Activated naive CD8-positive, alpha-beta T cell treated with anti-CD3 and anti-CD28 coated beads, Interleukin-2, amount 50 U/mL, for 24 hours (primary cell): ENCODE measurements at regions not wholly inside any gene's neighbourhood (a gene's known extent, or its start where the extent isn't known, plus 50 kb on each side); places are given as distances from the start of the nearest gene placed in this dataset.

Experiments used
- ATAC-seq: fragments of 150-1000 bp; cut with Tn5 transposase; one replicate; pipeline ENCODE4 v1.10.0; 2021
- DNase-seq: peaks from one replicate; pipeline ENCODE4 v3.0.0; 2021
- H3K27ac Mint-ChIP-seq: one replicate; pipeline ENCODE4 v1.8.0; 2021; ENCODE audit warnings: mild to moderate bottlenecking, mixed read lengths
- H3K27me3 Mint-ChIP-seq: one replicate; pipeline ENCODE4 v1.8.0; 2021; ENCODE audit warnings: mixed read lengths
- H3K36me3 Mint-ChIP-seq: one replicate; pipeline ENCODE4 v1.8.0; 2021; ENCODE audit warnings: low read depth, mixed read lengths
- H3K4me1 Mint-ChIP-seq: one replicate; pipeline ENCODE4 v1.8.0; 2021; ENCODE audit warnings: mixed read lengths
- H3K4me3 Mint-ChIP-seq: one replicate; pipeline ENCODE4 v1.8.0; 2021; ENCODE audit warnings: mild to moderate bottlenecking, moderate library complexity, mixed read lengths
- H3K9me3 Mint-ChIP-seq: one replicate; pipeline ENCODE4 v1.8.0; 2021; ENCODE audit warnings: mixed read lengths

- Mint-ChIP-seq H3K4me3 (no peak overlapping the region), H3K4me1 (no peaks in the 10 kb centered on the region), H3K9me3 (no peaks in the 10 kb centered on the region), H3K27me3 (peaks cover 3% of the 10 kb centered on the region), H3K27ac (no peak overlapping the region), H3K36me3 (no peaks in the 10 kb centered on the region)
- no peak for DNase-seq
- no peak for ATAC-seq
Measured at GRCh38 chr15:93321881-93322282, 232.9 kb upstream of the RGMA start.

DNA sequence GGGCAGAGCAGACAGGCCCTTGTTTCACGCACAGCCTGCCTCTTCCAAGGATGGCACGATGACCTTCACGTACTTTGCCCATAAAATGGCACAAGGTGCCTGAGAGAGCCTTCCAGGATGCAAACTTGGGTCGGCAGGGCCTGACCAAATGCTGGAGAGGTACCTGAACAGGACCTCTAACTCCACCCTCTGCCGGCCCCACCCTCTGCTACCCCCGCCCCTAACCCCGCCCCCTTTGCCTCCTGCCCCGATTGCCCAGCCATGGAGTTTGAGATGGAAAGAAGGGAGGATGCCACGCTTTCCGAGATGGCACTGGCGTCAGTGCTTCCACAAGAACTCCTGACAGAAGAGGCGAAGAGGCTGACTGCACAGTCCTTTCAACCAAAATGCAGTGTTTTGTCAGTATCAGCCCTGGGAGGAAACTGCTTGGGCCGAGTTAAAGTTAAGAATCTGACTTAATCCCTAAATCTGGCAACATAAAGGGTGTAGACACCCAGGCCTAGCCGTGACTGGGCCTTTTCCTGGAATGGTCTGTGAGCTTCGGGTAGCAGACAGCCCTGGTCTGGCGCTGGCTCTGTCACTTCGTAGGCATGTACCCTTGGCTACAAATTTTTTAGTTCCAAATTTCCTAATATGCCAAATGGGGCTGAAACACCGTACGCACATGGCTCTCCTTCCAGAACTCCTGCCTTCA lies 230.3 kb upstream of the RGMA start:
- no peak overlapping the region for H3K4me3 Mint-ChIP-seq

DNA sequence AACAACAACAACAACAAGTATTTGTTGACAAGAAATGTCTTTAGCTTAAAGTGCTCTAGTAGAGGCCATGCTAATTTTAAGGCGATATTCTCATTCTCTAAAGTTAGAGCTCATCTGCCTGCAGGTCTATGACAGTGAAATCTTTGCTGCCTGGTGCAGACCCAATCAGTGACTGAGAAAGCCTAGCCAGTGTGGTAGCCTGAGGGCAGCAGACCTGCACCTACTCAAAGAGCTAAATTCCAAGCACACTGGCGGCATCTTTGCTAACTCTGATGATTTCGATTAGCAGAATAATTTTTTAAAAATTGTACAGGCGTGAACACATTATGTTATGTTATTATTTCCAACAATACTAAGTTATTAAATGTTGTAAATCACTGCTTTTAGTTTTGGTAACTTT lies 228.8 kb upstream of the RGMA start:
- H3K27me3 Mint-ChIP-seq = peaks cover 6% of the 10 kb centered on the region
- H3K36me3 Mint-ChIP-seq = no peaks in the 10 kb centered on the region
- H3K9me3 Mint-ChIP-seq = no peaks in the 10 kb centered on the region
- ATAC-seq (no peak), DNase-seq (no peak)
- H3K27ac Mint-ChIP-seq = no peak overlapping the region
- no peak overlapping the region for H3K4me3 Mint-ChIP-seq
- H3K4me1 Mint-ChIP-seq = no peaks in the 10 kb centered on the region

More for the DNA sequence above, 230.3 kb upstream of the RGMA start:
- no peaks in the 10 kb centered on the region for H3K4me1 Mint-ChIP-seq
- H3K9me3 Mint-ChIP-seq = no peaks in the 10 kb centered on the region
- no peak overlapping the region for H3K27ac Mint-ChIP-seq
- no peak for DNase-seq
- no peak for ATAC-seq
- H3K27me3 Mint-ChIP-seq = peaks cover 3% of the 10 kb centered on the region
- H3K36me3 Mint-ChIP-seq = no peaks in the 10 kb centered on the region

DNA sequence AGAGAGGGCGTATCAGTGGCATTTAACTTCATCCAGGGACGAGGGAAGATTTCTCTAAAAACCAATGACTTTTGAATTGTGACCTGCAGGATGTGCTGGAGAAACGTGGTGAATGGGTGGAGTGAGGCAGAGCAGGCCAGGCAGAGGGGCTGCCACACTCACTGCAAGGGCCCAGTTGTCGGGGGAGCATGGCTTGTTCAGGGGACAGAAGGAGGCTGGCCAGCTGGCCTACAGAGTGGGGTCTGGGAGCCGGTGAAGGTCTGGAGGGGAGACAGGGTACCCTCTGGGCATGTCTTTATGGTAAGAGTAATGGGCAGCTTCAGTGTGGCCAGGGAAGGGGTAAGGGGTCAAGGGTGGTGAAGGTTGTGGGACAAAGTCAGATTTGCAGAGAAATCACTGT lies 225.2 kb upstream of the RGMA start:
- Mint-ChIP-seq H3K9me3 (no peaks in the 10 kb centered on the region), H3K4me1 (no peaks in the 10 kb centered on the region), H3K27ac (no peak overlapping the region), H3K4me3 (no peak overlapping the region), H3K36me3 (no peaks in the 10 kb centered on the region), H3K27me3 (peaks cover 6% of the 10 kb centered on the region)
- DNase-seq (no peak), ATAC-seq (no peak)

- Mint-ChIP-seq H3K4me3 (no peak overlapping the region), H3K27me3 (peaks cover 6% of the 10 kb centered on the region), H3K4me1 (no peaks in the 10 kb centered on the region), H3K9me3 (no peaks in the 10 kb centered on the region), H3K36me3 (no peaks in the 10 kb centered on the region), H3K27ac (no peak overlapping the region)
- ATAC-seq (no peak), DNase-seq (no peak)
Measured at GRCh38 chr15:93312891-93313486, 224.0 kb upstream of the RGMA start.

GRCh38 chr15:93311620-93312019 lies 222.6 kb upstream of the RGMA start:
- no peak for ATAC-seq
- H3K4me1 Mint-ChIP-seq = no peaks in the 10 kb centered on the region
- DNase-seq = no peak
- H3K9me3 Mint-ChIP-seq = no peaks in the 10 kb centered on the region
- H3K36me3 Mint-ChIP-seq = no peaks in the 10 kb centered on the region
- H3K27ac Mint-ChIP-seq = no peak overlapping the region
- no peak overlapping the region for H3K4me3 Mint-ChIP-seq
- H3K27me3 Mint-ChIP-seq = peaks cover 4% of the 10 kb centered on the region

- H3K27ac Mint-ChIP-seq = no peak overlapping the region
- DNase-seq = no peak
- H3K36me3 Mint-ChIP-seq = no peaks in the 10 kb centered on the region
- no peak for ATAC-seq
- H3K9me3 Mint-ChIP-seq = no peaks in the 10 kb centered on the region
- no peak overlapping the region for H3K4me3 Mint-ChIP-seq
- no peaks in the 10 kb centered on the region for H3K27me3 Mint-ChIP-seq
- no peaks in the 10 kb centered on the region for H3K4me1 Mint-ChIP-seq
Measured at GRCh38 chr15:93308026-93308690, 219.1 kb upstream of the RGMA start.

DNA sequence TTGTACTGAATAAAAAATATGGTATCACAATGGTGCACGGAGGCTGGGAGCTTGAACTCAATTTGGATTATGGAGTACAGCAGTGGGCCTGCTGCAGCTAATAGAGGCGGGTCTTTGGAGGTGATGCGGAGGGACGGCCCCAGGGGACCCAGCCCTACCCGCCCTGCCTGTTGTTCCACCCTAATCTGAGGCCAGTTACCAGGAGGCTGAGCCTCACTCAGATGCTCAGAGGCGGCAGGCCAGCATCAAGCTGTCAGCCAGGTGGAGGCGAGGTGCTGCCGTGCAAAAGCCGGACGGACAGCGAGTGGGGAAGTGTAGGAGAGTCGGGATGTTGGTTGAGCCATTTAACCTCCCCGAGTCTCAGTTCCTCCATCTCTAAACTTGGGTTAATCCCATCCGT lies 218.5 kb upstream of the RGMA start:
- no peak for ATAC-seq
- H3K9me3 Mint-ChIP-seq = no peaks in the 10 kb centered on the region
- no peak overlapping the region for H3K27ac Mint-ChIP-seq
- H3K36me3 Mint-ChIP-seq = no peaks in the 10 kb centered on the region
- no peak for DNase-seq
- H3K27me3 Mint-ChIP-seq = no peaks in the 10 kb centered on the region
- no peak overlapping the region for H3K4me3 Mint-ChIP-seq
- H3K4me1 Mint-ChIP-seq = no peaks in the 10 kb centered on the region

DNA sequence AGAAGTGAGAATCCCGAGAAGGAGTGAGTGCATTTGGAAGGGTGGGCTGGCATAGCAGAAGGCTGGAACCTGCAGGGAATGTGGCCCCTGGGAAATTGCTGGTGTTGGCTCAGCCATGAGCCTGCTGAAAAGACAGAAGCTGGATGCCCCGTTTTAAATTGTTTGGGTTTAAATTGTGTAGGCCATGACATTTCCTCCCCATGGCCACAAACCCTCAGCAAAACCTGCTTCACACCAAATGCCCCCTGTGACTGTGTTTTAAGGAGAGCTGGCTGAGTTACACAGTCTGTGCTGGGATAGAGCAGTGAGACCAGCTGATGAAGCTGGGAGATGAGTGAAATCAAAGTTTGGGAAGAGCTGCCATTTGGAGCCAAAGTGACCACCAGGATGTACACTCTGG lies 216.3 kb upstream of the RGMA start:
- H3K36me3 Mint-ChIP-seq = no peaks in the 10 kb centered on the region
- no peaks in the 10 kb centered on the region for H3K4me1 Mint-ChIP-seq
- ATAC-seq (no peak), DNase-seq (no peak)
- no peak overlapping the region for H3K4me3 Mint-ChIP-seq
- H3K27me3 Mint-ChIP-seq = no peaks in the 10 kb centered on the region
- no peaks in the 10 kb centered on the region for H3K9me3 Mint-ChIP-seq
- no peak overlapping the region for H3K27ac Mint-ChIP-seq

DNA sequence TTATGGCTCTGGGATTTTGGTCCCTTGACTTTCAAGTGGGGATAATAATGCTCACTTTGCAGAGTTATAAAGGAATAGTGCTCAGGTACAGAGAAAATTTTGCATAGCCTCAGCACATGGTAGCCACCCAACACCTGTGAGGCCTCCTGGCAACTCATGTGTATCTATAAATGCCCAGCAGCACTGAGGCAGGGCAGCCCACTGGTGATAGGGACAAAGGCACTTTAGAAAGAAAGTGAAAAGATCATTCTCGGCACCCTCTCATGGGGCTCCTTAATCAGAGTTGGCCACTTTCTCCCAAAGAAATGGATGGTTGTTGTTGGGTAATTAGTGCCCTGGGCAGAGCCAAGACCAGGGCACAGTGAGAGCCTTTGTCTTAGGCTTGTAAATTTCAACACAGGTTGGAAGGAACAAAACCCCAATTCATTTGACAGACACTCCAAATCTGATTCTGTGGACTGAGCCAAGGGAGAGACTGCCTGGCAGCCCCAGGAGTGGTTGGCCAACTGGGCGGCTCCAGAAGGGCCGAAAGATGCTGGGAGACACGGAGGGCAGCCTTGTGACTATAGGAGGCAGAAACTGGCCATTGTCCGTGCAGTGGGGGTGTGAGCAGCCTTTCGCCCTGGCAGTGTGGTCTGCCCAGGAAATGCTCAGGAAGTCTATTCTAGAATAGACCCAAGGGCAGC lies 213.2 kb upstream of the RGMA start:
- Mint-ChIP-seq H3K4me3 (no peak overlapping the region), H3K36me3 (no peaks in the 10 kb centered on the region), H3K27me3 (peaks cover 3% of the 10 kb centered on the region), H3K27ac (no peak overlapping the region), H3K4me1 (no peaks in the 10 kb centered on the region), H3K9me3 (no peaks in the 10 kb centered on the region)
- no peak for ATAC-seq
- no peak for DNase-seq

- Mint-ChIP-seq H3K4me3 (no peak overlapping the region), H3K9me3 (no peaks in the 10 kb centered on the region), H3K27ac (no peak overlapping the region), H3K27me3 (peaks cover 3% of the 10 kb centered on the region), H3K36me3 (no peaks in the 10 kb centered on the region), H3K4me1 (no peaks in the 10 kb centered on the region)
- no peak for DNase-seq
- ATAC-seq = no peak
Measured at GRCh38 chr15:93300796-93301195, 211.8 kb upstream of the RGMA start.

DNA sequence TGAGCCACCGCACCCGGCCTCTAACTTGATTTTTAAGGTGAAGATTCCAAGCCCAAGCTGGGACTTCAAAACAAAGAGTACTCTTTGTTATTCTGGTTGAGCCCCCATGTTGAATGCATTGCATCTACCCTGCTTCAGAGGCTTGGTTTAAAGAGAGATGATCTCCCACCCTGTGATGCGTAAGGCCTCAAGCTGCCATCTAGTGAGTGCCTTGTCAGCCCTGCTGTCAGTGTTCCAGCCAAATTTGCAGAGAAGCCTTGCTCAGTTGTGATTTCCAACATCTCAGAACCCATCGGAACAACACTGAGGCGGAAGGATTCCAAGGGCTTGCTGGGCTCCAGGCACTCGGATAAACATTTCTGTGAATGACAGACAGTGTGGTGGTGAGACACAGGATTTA lies 210.7 kb upstream of the RGMA start:
- Mint-ChIP-seq H3K36me3 (no peaks in the 10 kb centered on the region), H3K27me3 (peaks cover 3% of the 10 kb centered on the region), H3K27ac (no peak overlapping the region), H3K4me3 (no peak overlapping the region), H3K4me1 (no peaks in the 10 kb centered on the region), H3K9me3 (no peaks in the 10 kb centered on the region)
- DNase-seq (no peak), ATAC-seq (no peak)

DNA sequence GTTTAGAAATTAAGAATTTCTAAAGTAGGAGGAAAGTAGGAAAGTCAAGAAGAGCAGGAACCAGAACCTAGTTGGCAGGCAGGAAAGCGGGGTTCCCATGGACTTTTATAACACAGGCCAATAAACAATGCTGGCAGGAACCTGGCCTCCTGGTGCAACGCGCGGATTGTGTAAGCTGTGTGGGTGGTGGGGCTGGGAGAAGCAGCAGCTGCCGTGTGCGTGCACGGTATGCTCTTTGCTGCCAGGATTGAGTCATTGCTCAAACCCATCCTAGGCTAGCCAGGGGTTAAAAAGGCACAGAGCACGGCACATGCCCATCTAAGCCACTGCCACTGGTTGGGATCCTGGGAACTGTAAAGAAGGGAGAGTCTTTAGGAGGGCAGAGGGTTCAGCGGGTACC lies 209.9 kb upstream of the RGMA start:
- no peak for ATAC-seq
- Mint-ChIP-seq H3K4me3 (no peak overlapping the region), H3K4me1 (no peaks in the 10 kb centered on the region), H3K36me3 (no peaks in the 10 kb centered on the region), H3K27me3 (peaks cover 3% of the 10 kb centered on the region), H3K27ac (no peak overlapping the region), H3K9me3 (no peaks in the 10 kb centered on the region)
- DNase-seq = no peak

DNA sequence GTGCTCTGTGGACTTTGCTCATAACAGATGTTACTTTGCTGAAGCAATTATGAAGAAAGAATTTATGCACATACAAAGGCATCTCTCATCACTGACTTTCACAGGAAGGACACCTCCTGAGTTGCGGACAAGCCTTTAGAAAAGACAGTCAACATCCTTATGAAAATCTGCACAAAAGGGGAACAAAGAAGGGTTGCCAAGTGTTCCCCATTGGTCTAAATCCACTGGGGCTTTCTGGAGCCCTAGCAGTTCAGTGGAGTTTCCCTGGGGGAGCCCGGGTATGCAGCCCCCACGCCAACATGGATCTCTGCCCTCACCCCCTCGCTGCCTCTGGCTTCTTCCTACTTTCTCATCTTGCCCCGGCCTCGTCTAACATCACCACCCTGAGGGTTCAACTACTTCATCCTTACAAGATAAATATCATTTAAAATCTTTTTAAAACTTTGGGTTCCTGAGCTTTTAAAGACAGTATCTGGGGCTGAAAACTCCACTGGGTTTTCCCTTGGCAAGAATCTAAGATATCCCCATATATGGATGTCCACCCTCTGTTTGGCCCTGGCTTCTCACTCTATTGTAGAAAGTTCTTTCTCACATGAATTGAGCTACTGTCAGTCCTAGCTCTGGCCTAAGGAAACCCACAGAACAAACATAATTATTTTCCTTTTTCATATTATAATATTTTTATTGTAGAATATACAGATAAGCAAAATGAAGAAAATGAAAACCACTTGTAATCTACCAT lies 207.9 kb upstream of the RGMA start:
- no peaks in the 10 kb centered on the region for H3K4me1 Mint-ChIP-seq
- H3K4me3 Mint-ChIP-seq = no peak overlapping the region
- ATAC-seq (no peak), DNase-seq (no peak)
- no peak overlapping the region for H3K27ac Mint-ChIP-seq
- H3K27me3 Mint-ChIP-seq = peaks cover 4% of the 10 kb centered on the region
- no peaks in the 10 kb centered on the region for H3K36me3 Mint-ChIP-seq
- no peaks in the 10 kb centered on the region for H3K9me3 Mint-ChIP-seq
